ENCODE measurements at regions not wholly inside any gene's neighbourhood (a gene's known extent, or its start where the extent isn't known, plus 50 kb on each side); places are given as distances from the start of the nearest gene placed in this dataset.
"Not testable (repeated sequence)": the region's sequence is repeated elsewhere in the genome, so short reads cannot be mapped to it uniquely, and the experiment has no call there.

- DNase-seq = no peak
Measured at GRCh38 chr5:145062280-145063062, 772.7 kb downstream of the PRELID2 start.

DNA sequence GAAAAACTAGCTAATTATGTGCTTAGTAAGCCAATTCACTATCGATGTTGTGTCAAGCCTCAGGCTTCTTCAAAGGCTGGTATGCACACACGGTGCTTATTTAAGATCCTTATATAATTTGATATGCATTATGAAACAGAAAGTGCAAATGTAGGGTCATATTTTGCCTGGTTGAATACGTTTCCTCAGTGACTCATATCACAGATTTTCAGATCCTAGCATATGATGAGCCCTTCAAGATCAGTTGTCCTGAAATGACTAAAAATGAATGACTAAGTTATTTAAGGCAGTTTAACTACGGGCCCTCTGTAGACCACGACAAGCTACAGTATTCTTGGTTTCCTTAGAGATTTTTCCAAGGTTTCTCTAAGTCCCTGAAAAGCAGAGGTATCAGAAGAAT, 778.3 kb downstream of the PRELID2 start:
- DNase-seq = no peak

- no peak for DNase-seq
Measured at GRCh38 chr5:145050181-145050580, 785.0 kb downstream of the PRELID2 start.

DNA sequence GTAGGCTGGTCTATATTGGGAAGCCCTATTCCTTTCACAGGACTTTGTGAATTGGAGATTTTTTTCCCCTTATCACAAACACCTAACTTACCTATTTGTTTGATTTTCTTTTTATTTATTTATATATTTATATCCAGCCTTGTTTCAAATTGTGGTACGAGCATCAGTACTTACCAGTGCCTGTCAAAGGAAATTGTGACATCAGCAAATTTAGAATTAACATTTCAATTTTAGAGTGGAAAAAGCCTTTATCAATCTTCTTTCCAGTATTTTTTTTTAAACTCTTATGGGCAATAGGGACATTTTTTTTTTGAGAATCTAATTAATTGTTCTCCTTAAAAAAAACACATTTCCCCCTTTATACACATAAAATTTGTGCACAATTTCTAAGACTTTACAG, 790.2 kb downstream of the PRELID2 start:
- DNase-seq = no peak

DNA sequence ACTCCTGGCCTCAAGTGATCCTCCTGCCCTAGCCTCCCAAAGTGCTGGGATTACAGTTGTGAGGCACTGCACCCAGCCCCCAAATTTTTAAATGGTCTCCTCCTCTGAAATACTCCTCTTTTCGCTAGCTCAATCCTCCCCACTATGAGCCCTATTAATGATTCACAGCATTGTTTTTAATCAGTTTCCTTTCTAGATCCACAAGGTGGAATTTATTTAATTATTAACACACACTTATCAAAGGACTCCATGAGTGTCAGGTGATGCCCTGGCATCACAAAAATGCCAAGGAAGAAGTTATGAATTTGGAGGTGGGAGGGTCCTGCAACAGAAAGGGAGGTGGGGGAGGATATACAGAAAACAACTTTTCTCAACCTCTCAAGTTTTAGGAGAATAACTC, 806.5 kb downstream of the PRELID2 start:
- DNase-seq = no peak

DNA sequence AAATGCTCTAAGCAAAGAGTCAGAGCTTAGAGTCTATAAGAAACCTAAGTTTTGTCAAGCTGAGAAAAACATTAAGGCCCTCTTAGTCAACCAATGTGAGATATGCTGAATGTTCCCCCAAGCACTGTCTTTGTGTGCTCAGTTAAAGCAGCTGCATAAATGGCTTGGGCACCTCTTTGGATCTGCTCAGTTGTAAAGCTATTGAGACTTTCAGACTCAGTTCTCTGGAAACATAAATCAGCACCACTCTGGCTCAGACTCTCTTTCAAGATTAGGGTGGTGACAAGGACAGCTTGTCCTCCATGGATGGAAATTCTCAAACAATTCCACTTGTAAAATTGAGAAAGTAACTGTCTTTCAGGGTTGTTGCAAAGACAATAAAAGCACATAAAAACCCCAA, 807.9 kb downstream of the PRELID2 start:
- DNase-seq = no peak

- DNase-seq = no peak
Measured at GRCh38 chr5:145025775-145026174, 809.4 kb downstream of the PRELID2 start.

DNA sequence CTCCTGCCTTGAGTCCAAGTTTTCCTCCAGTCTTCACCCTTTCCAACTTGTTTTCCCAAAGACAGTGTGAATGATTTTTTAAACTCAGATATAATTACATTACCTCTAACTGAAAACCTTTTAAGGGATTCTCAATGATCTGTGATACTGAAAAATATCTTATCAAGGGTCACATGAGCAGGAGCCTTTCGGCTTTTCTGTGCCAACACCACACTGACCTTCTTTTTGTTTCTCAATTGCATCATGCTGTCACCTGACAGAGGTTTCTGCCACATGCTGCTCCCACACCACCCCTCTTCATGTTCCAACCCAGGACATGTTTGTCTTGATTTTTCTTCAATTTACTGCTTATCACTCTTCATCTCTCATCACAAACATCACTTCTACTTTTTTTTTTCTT, 820.0 kb downstream of the PRELID2 start:
- no peak for DNase-seq

- DNase-seq = no peak
Measured at GRCh38 chr5:145014109-145014508, 821.0 kb downstream of the PRELID2 start.

- DNase-seq = no peak
Measured at GRCh38 chr5:145010834-145011233, 824.3 kb downstream of the PRELID2 start.

GRCh38 chr5:145008876-145009530, 826.1 kb downstream of the PRELID2 start:
- DNase-seq = no peak

DNA sequence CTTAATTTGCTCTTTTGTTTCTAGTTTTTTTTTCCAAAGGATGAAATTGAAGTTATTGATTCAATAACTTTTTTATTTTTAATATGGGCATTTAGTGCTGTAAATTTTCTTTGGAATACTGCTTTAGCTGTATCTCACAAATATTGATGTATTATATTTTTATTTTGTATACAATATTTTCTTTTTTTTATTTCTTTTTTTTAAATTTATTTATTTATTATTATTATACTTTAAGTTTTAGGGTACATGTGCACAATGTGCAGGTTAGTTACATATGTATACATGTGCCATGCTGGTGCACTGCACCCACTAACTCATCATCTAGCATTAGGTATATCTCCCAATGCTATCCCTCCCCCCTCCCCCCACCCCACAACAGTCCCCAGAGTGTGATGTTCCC, 823.7 kb downstream of the KCTD16 start:
- not testable (repeated sequence) for DNase-seq

GRCh38 chr5:144983101-144983500, 812.4 kb downstream of the KCTD16 start:
- DNase-seq = no peak

- DNase-seq = no peak
Measured at GRCh38 chr5:144979516-144980264, 809.0 kb downstream of the KCTD16 start.

DNA sequence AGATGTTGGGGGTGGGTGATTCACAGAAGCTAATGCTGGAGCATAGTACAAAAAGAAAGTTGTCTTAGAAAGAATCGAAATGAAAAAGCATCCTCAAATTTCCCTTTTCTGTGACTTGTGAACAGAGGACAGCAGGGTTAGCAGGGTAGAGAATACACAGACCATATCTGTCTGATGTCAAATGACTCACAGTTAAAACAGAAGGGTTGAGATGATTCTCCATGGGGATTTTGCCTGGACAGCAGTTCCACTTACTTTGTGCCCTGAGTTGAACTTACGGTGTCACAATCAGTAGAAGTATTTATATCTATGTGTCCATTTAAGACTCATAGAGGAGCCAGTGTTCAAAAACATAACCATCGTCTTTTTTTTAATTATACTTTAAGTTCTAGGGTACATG, 801.6 kb downstream of the KCTD16 start:
- DNase-seq = no peak

- no peak for DNase-seq
Measured at GRCh38 chr5:144971108-144971850, 800.6 kb downstream of the KCTD16 start.

GRCh38 chr5:144960296-144960695, 789.6 kb downstream of the KCTD16 start:
- DNase-seq = no peak

DNA sequence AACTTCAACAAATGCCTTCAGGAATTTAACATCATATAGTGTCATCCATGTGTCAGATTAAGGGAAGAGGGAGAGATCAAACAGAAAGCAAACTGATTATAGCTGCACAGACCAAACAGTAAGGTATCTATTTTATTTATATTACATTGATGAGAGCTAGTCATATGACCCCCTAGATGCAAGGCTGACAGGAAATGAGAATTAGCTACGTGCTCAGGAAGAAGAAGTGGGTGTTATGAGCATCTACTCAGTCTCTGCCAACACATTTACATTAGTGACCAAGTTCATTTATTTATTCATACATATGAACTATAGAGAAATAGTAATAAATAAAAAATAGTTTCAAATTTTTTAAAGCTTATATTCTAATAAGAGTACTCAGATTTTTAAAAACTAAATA, 787.3 kb downstream of the KCTD16 start:
- DNase-seq = no peak

- no peak for DNase-seq
Measured at GRCh38 chr5:144950996-144951395, 780.3 kb downstream of the KCTD16 start.

DNA sequence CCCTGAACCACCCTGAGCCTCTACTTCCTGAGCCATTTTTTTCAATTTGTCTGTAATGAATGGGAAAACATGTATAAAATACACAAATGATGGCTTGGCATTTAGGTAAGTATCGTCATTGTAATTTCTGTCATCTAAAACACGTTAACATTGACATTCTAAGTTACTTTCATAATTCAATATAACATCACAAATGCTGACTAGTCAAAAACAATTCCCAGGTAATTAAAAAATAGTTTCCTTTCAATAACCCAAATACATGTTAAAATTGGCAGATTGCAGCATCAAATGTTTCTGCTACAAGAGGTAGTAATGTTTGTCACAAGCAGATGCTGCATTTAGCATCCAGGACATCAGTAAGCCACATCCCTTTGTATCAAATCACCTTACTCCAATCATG, 776.4 kb downstream of the KCTD16 start:
- DNase-seq = no peak

DNA sequence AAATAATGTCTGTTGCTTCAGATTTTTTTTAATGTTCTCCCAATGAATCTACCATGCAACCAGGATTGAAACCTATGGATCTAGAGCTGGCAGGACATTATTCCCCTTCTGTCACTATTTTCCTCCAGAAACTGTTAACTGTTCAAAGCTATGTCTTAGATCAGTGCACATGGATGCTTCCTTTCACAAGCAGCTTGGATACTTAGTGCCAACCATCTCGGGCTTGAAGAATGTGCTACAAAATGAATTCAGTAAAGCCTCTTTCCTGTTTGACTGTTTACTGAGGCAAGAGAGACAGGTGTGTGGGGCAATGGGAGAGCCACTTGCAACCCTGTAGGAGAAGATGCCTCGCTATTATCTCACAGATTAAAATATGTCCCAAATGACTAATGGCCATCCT, 774.8 kb downstream of the KCTD16 start:
- DNase-seq = no peak

DNA sequence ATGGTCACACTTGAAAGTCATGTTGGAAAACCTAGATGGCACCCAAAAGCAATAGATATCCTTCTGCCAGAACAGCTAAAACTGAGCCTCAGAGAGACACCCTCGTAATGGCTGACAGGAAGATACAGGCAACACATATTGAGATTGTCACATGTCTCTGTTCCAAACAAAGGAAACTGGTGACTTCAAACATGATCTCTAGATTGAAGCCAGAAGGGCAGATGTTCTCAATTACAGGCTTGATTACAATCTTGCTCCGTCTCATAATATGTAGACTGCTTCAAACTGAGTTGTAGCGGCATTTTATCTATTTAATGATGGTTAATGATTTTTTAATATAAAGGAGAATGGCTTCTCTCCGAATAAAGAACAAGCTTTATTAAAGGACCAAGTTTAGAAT, 774.3 kb downstream of the KCTD16 start:
- DNase-seq = peak; percentile 33

DNA sequence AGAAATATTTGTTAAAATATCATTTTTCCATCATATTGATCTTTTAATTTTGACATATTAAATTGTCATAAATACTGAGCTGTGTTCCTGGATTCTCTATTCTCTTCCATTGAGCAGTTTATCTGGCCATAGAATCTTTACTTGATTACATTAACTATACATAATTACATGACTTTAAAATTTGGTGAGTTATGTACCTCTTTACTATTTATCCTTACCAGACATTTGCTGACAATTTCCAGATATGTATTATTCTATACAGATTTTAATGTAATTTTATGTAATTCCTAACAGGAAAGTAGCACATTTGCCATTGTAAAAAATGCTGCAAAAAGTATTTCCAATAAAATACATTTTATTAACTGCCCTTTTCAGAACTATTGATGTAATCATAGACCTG, 770.3 kb downstream of the KCTD16 start:
- DNase-seq = no peak

Data from NCI-H748 treated with DMSO at 0.1 percent for 48 hours (cell line).